ENCODE measurements at regions not wholly inside any gene's neighbourhood (a gene's known extent, or its start where the extent isn't known, plus 50 kb on each side); places are given as distances from the start of the nearest gene placed in this dataset.

DNA sequence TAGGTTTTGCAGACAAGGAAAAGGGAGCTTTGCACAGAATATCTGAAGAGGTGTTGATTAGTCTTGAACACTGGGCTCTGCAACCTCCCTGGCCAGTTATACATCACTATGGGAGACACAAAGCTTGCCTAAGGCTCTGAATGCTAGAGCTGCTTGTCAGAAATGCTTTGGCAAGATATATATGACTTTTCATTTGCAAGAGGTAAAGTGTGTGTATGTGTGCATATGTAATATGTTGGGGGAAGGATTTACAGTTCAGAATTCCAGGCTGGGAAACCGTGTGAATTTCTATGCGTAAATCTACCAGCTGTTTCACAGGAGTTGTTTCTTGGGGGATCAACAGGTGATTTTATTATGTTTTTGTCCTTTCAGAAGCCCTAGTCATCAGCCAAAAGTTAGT lies 350.9 kb downstream of the TMEM114 start:
- BruUV-seq (replicated peaks) = no TSS peak
- H3K27ac Mint-ChIP-seq (ENCODE audit: unreplicated experiment) = no peak overlapping the region
- Histone ChIP-seq H3K9me3 (no peaks in the 10 kb centered on the region), H3K4me3 (ENCODE audit: low read depth, low read length) (no peak overlapping the region), H3K36me3 (ENCODE audit: control insufficient read depth, insufficient read depth, low read length) (no peaks in the 10 kb centered on the region), H3K4me1 (no peaks in the 10 kb centered on the region), H3K27me3 (replicated peaks; ENCODE audit: control insufficient read depth, insufficient read depth, low read length) (no peaks in the 10 kb centered on the region)
- no peak overlapping the region for H3K4me3 Mint-ChIP-seq (ENCODE audit: unreplicated experiment)
- H3K27me3 Mint-ChIP-seq (ENCODE audit: insufficient read depth, unreplicated experiment) = peaks cover 4% of the 10 kb centered on the region
- TF ChIP-seq, protein P1, sequence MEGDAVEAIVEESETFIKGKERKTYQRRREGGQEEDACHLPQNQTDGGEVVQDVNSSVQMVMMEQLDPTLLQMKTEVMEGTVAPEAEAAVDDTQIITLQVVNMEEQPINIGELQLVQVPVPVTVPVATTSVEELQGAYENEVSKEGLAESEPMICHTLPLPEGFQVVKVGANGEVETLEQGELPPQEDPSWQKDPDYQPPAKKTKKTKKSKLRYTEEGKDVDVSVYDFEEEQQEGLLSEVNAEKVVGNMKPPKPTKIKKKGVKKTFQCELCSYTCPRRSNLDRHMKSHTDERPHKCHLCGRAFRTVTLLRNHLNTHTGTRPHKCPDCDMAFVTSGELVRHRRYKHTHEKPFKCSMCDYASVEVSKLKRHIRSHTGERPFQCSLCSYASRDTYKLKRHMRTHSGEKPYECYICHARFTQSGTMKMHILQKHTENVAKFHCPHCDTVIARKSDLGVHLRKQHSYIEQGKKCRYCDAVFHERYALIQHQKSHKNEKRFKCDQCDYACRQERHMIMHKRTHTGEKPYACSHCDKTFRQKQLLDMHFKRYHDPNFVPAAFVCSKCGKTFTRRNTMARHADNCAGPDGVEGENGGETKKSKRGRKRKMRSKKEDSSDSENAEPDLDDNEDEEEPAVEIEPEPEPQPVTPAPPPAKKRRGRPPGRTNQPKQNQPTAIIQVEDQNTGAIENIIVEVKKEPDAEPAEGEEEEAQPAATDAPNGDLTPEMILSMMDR (IDR thresholded peaks at IDR 0.05; ENCODE audit: insufficient read depth in 1 of 2, low read depth in 1 of 2, low read length in 1 of 2, severe bottlenecking in 1 of 2, unreplicated experiment in 1 of 2) = no peak
- no peaks in the 10 kb centered on the region for H3K4me1 Mint-ChIP-seq (ENCODE audit: low read depth, unreplicated experiment)
- POLR2A ChIA-PET = no interaction called here
- intact Hi-C loops (cut with micrococcal nuclease; ENCODE audit: unreplicated experiment) = no loop called here
- H3K9me3 Mint-ChIP-seq (ENCODE audit: unreplicated experiment) = no peaks in the 10 kb centered on the region
- H3K36me3 Mint-ChIP-seq (ENCODE audit: insufficient read depth, unreplicated experiment) = no peaks in the 10 kb centered on the region
- CTCF ChIA-PET = no interaction called here
- no peak for DNase-seq

DNA sequence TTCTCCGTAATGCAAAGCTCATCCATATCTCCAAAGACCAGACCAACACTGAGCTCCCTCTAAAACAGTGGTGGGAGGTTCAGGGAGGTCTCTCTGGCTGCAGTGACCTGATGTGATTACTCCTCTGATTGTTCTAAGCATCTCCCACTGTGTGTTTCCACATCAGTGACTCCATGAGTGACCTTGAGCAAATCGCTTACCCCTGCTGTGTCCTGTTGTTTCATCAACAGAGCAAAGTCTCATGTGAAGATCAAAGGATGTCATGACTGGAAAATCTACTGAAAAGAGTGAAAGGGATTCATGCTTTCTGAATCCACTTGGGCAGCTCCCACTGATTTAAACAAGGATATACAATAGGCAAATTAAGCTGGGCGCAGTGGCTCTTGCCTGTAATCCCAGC lies 352.9 kb downstream of the TMEM114 start:
- H3K4me3 ChIP-seq (ENCODE audit: low read depth, low read length) = no peak overlapping the region
- ChIA-PET CTCF (no interaction called here), POLR2A (no interaction called here)
- no peaks in the 10 kb centered on the region for H3K36me3 ChIP-seq (ENCODE audit: control insufficient read depth, insufficient read depth, low read length)
- no peaks in the 10 kb centered on the region for H3K9me3 ChIP-seq
- TF ChIP-seq, protein P1 (IDR thresholded peaks at IDR 0.05; ENCODE audit: insufficient read depth in 1 of 2, low read depth in 1 of 2, low read length in 1 of 2, severe bottlenecking in 1 of 2, unreplicated experiment in 1 of 2) = no peak
- Mint-ChIP-seq H3K36me3 (ENCODE audit: insufficient read depth, unreplicated experiment) (no peaks in the 10 kb centered on the region), H3K4me3 (ENCODE audit: unreplicated experiment) (no peak overlapping the region), H3K4me1 (ENCODE audit: low read depth, unreplicated experiment) (no peaks in the 10 kb centered on the region), H3K27me3 (ENCODE audit: insufficient read depth, unreplicated experiment) (no peaks in the 10 kb centered on the region), H3K27ac (ENCODE audit: unreplicated experiment) (no peak overlapping the region), H3K9me3 (ENCODE audit: unreplicated experiment) (no peaks in the 10 kb centered on the region)
- BruUV-seq (replicated peaks) = no TSS peak
- no peak for DNase-seq
- H3K27me3 ChIP-seq (replicated peaks; ENCODE audit: control insufficient read depth, insufficient read depth, low read length) = no peaks in the 10 kb centered on the region
- intact Hi-C loops (cut with micrococcal nuclease; ENCODE audit: unreplicated experiment) = no loop called here
- H3K4me1 ChIP-seq = no peaks in the 10 kb centered on the region

DNA sequence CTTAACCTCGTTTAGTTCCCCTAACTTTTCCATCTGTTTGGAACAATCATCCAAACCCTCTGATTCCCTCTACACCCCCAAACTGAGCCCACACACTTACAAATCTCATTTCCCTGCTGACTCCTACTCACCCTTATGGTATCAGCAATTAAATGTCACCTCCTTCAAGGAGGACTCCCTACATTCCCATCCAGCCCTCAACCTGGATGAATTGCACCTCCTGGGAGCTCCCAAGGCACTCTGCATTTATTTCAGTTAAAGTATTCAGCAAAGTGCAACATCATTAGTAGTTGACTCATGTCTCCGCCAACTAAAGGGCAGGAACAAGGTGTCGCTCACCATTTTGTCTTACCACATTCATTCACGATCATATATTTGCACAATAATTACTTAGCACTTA lies 353.5 kb downstream of the TMEM114 start:
- ChIA-PET POLR2A (no interaction called here), CTCF (no interaction called here)
- Histone ChIP-seq H3K9me3 (no peaks in the 10 kb centered on the region), H3K4me1 (no peaks in the 10 kb centered on the region), H3K36me3 (ENCODE audit: control insufficient read depth, insufficient read depth, low read length) (no peaks in the 10 kb centered on the region), H3K4me3 (ENCODE audit: low read depth, low read length) (no peak overlapping the region), H3K27me3 (replicated peaks; ENCODE audit: control insufficient read depth, insufficient read depth, low read length) (no peaks in the 10 kb centered on the region)
- peaks cover 2% of the 10 kb centered on the region for H3K27me3 Mint-ChIP-seq (ENCODE audit: insufficient read depth, unreplicated experiment)
- H3K9me3 Mint-ChIP-seq (ENCODE audit: unreplicated experiment) = no peaks in the 10 kb centered on the region
- TF ChIP-seq, protein P1 (IDR thresholded peaks at IDR 0.05; ENCODE audit: insufficient read depth in 1 of 2, low read depth in 1 of 2, low read length in 1 of 2, severe bottlenecking in 1 of 2, unreplicated experiment in 1 of 2) = no peak
- no TSS peak for BruUV-seq (replicated peaks)
- H3K4me3 Mint-ChIP-seq (ENCODE audit: unreplicated experiment) = no peak overlapping the region
- no peak overlapping the region for H3K27ac Mint-ChIP-seq (ENCODE audit: unreplicated experiment)
- H3K4me1 Mint-ChIP-seq (ENCODE audit: low read depth, unreplicated experiment) = no peaks in the 10 kb centered on the region
- intact Hi-C loops (cut with micrococcal nuclease; ENCODE audit: unreplicated experiment) = no loop called here
- no peaks in the 10 kb centered on the region for H3K36me3 Mint-ChIP-seq (ENCODE audit: insufficient read depth, unreplicated experiment)
- DNase-seq = no peak

All from Caco-2 (cell line).